T-helper 2 cell (primary cell): ENCODE measurements at regions not wholly inside any gene's neighbourhood (a gene's known extent, or its start where the extent isn't known, plus 50 kb on each side); places are given as distances from the start of the nearest gene placed in this dataset.
"Not testable (repeated sequence)": the region's sequence is repeated elsewhere in the genome, so short reads cannot be mapped to it uniquely, and the experiment has no call there.

Source experiments
- DNase-seq, 5 experiments: peaks; one replicate each; pipeline versions ENCODE4 v3.0.0 to v3.0.0-alpha.2; 2012 to 2022

- peak in 1 of 5 experiments; percentile 73 for DNase-seq
Measured at GRCh38 chrY:20891440-20892160, 135.7 kb downstream of the RPS4Y2 start.

GRCh38 chrY:20925350-20926091 is 169.6 kb downstream of the RPS4Y2 start:
- peak in 3 of 5 experiments; percentile 8 to 86 (median 28) for DNase-seq

GRCh38 chrY:20929691-20930342 is 173.9 kb downstream of the RPS4Y2 start:
- no peak for DNase-seq

GRCh38 chrY:20936709-20937251 is 180.9 kb downstream of the RPS4Y2 start:
- DNase-seq, result not testable (repeated sequence)

- DNase-seq, result peak in 1 of 5 experiments; percentile 74
Measured at GRCh38 chrY:20961512-20961911, 205.6 kb downstream of the RPS4Y2 start.

GRCh38 chrY:20967828-20968227 is 211.9 kb downstream of the RPS4Y2 start:
- no peak for DNase-seq

GRCh38 chrY:20968237-20968636 is 212.3 kb downstream of the RPS4Y2 start:
- DNase-seq, result peak in 1 of 5 experiments; percentile 46

- DNase-seq, result no peak
Measured at GRCh38 chrY:20971371-20971770, 215.5 kb downstream of the RPS4Y2 start.

GRCh38 chrY:20986037-20986436 is 230.1 kb downstream of the RPS4Y2 start:
- DNase-seq, result no peak

- DNase-seq, result peak in 1 of 5 experiments; percentile 46
Measured at GRCh38 chrY:20990123-20990522, 234.2 kb downstream of the RPS4Y2 start.

- peak in 1 of 5 experiments; percentile 72 for DNase-seq
Measured at GRCh38 chrY:20990869-20991548, 235.1 kb downstream of the RPS4Y2 start.

GRCh38 chrY:20997355-20997754 is 241.4 kb downstream of the RPS4Y2 start:
- DNase-seq, result no peak

GRCh38 chrY:20998016-20998415 is 242.1 kb downstream of the RPS4Y2 start:
- DNase-seq, result peak in 1 of 5 experiments; percentile 61

- peak in 1 of 5 experiments; percentile 25 for DNase-seq
Measured at GRCh38 chrY:20998483-20998882, 242.6 kb downstream of the RPS4Y2 start.

- DNase-seq, result peak in 1 of 5 experiments; percentile 34
Measured at GRCh38 chrY:21001102-21001501, 245.2 kb downstream of the RPS4Y2 start.

- DNase-seq, result peak in 1 of 5 experiments; percentile 38
Measured at GRCh38 chrY:21003059-21003458, 247.2 kb downstream of the RPS4Y2 start.

GRCh38 chrY:21005531-21005930 is 249.6 kb downstream of the RPS4Y2 start:
- no peak for DNase-seq

GRCh38 chrY:21021811-21022210 is 265.9 kb downstream of the RPS4Y2 start:
- DNase-seq, result no peak

- DNase-seq, result peak in 1 of 5 experiments; percentile 81
Measured at GRCh38 chrY:21022326-21023044, 266.6 kb downstream of the RPS4Y2 start.

- no peak for DNase-seq
Measured at GRCh38 chrY:21023906-21024305, 268.0 kb downstream of the RPS4Y2 start.

GRCh38 chrY:21028506-21028905 is 272.6 kb downstream of the RPS4Y2 start:
- DNase-seq, result peak in 1 of 5 experiments; percentile 63

- peak in 1 of 5 experiments; percentile 41 for DNase-seq
Measured at GRCh38 chrY:21033363-21033762, 277.5 kb downstream of the RPS4Y2 start.
